ENCODE measurements at regions not wholly inside any gene's neighbourhood (a gene's known extent, or its start where the extent isn't known, plus 50 kb on each side); places are given as distances from the start of the nearest gene placed in this dataset.
A peak's percentile ranks its signal among the peaks of the same experiment; 100 is the strongest.
"Not testable (repeated sequence)": the region's sequence is repeated elsewhere in the genome, so short reads cannot be mapped to it uniquely, and the experiment has no call there.

GRCh38 chr6:43935921-43936439, 166.0 kb downstream of the VEGFA start:
- DNase-seq (ENCODE audit: low read depth): no peak

- no peak for DNase-seq (ENCODE audit: low read depth)
Observed at GRCh38 chr6:43934803-43935602, 165.0 kb downstream of the VEGFA start.

- no peak for DNase-seq (ENCODE audit: low read depth)
Observed at GRCh38 chr6:43934183-43934802, 164.3 kb downstream of the VEGFA start.

GRCh38 chr6:43933148-43933885, 163.3 kb downstream of the VEGFA start:
- no peak for DNase-seq (ENCODE audit: low read depth)

- no peak for DNase-seq (ENCODE audit: low read depth)
Observed at GRCh38 chr6:43932259-43933147, 162.5 kb downstream of the VEGFA start.

GRCh38 chr6:43931201-43931600, 161.2 kb downstream of the VEGFA start:
- DNase-seq (ENCODE audit: low read depth): no peak

GRCh38 chr6:43930440-43931154, 160.6 kb downstream of the VEGFA start:
- no peak for DNase-seq (ENCODE audit: low read depth)

GRCh38 chr6:43929511-43929910, 159.5 kb downstream of the VEGFA start:
- no peak for DNase-seq (ENCODE audit: low read depth)

- DNase-seq (ENCODE audit: low read depth): peak; percentile 69
Observed at GRCh38 chr6:43927532-43928210, 157.7 kb downstream of the VEGFA start.

GRCh38 chr6:43926634-43927531, 156.9 kb downstream of the VEGFA start:
- peak; percentile 98 for DNase-seq (ENCODE audit: low read depth)

GRCh38 chr6:43925636-43926139, 155.7 kb downstream of the VEGFA start:
- DNase-seq (ENCODE audit: low read depth): not testable (repeated sequence)

- peak; percentile 45 for DNase-seq (ENCODE audit: low read depth)
Observed at GRCh38 chr6:43924222-43924702, 154.3 kb downstream of the VEGFA start.

GRCh38 chr6:43923376-43924221, 153.6 kb downstream of the VEGFA start:
- DNase-seq (ENCODE audit: low read depth): peak; percentile 49

- no peak for DNase-seq (ENCODE audit: low read depth)
Observed at GRCh38 chr6:43922426-43923375, 152.7 kb downstream of the VEGFA start.

GRCh38 chr6:43921548-43922425, 151.8 kb downstream of the VEGFA start:
- no peak for DNase-seq (ENCODE audit: low read depth)

GRCh38 chr6:43921039-43921438, 151.0 kb downstream of the VEGFA start:
- DNase-seq (ENCODE audit: low read depth): no peak
